Ishikawa (cell line): ENCODE measurements at regions not wholly inside any gene's neighbourhood (a gene's known extent, or its start where the extent isn't known, plus 50 kb on each side); places are given as distances from the start of the nearest gene placed in this dataset.

Experiments
- EGR1 ChIP-seq: IDR thresholded peaks from 2 replicates; pipeline ENCODE4 v1.6.1; 2012
- EP300 ChIP-seq: IDR thresholded peaks from 2 replicates; pipeline ENCODE4 v1.6.1; 2012; ENCODE audit warnings: borderline replicate concordance
- RAD21 ChIP-seq: IDR thresholded peaks from 2 replicates; pipeline ENCODE4 v1.6.1; 2012; ENCODE audit warnings: low read depth
- TAF1 ChIP-seq: IDR thresholded peaks from 2 replicates; pipeline ENCODE4 v1.6.1; 2012; ENCODE audit warnings: low read depth, mild to moderate bottlenecking
- TEAD4 ChIP-seq: IDR thresholded peaks from 2 replicates; pipeline ENCODE4 v1.6.1; 2012
- YY1 ChIP-seq: IDR thresholded peaks from 2 replicates; pipeline ENCODE4 v1.6.1; 2012; ENCODE audit warnings: low read depth
- ZBTB7A ChIP-seq: IDR thresholded peaks from 2 replicates; pipeline ENCODE4 v1.6.1; 2012; ENCODE audit warnings: low read depth

DNA sequence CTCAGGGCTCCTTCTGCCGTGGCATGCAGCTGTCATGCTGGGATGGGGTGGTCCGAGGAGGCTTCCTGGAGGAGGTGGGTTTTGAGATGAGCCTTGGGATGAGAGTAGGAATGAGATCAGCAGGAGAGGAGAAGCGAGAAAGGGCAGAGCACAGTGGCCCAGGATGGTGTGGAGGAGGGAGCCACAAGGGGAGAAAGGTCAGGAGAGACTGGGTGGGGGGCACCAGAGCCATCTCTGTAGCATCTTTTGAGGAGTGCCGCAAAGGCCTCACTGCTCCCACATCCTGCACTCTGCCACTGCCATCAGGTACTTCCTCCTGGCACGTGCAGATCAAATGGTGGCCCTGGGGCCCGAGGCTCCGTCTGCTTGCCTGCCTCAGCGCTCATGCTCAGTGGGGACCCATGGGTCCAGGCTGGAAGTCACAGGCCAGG lies 150.2 kb downstream of the MACROH2A1 start:
- no peak for TF ChIP-seq RAD21
- TF ChIP-seq EP300, result no peak
- no peak for TF ChIP-seq TEAD4
- no peak for TF ChIP-seq ZBTB7A
- TF ChIP-seq EGR1, result no peak
- no peak for TF ChIP-seq TAF1
- TF ChIP-seq YY1, result no peak
